Vagina (tissue), 2 donors: ENCODE measurements at regions not wholly inside any gene's neighbourhood (a gene's known extent, or its start where the extent isn't known, plus 50 kb on each side); places are given as distances from the start of the nearest gene placed in this dataset.

Source experiments
- CTCF ChIP-seq, 3 experiments: fragments of 450-650 bp in 2 of 3; fragments of 200-600 bp in 1 of 3; sonication (generic) in 1 of 3; IDR thresholded peaks; one replicate each; pipeline ENCODE4 v1.5.1; 2017 to 2019; ENCODE audit warnings: antibody characterized with exemption in 3 of 3, mild to moderate bottlenecking in 2 of 3, moderate library complexity in 2 of 3
- POLR2A ChIP-seq, 2 donors: fragments of 450-650 bp; IDR thresholded peaks; one replicate each; pipeline ENCODE4 v1.6.1; 2017; ENCODE audit warnings: antibody characterized with exemption in 2 of 2, mild to moderate bottlenecking in 2 of 2, moderate library complexity in 2 of 2
- POLR2AphosphoS5 ChIP-seq, 2 donors: sonication (generic); formaldehyde crosslinking; IDR thresholded peaks; one replicate each; pipeline ENCODE4 v1.9.0; 2017; ENCODE audit warnings: antibody characterized with exemption in 2 of 2, mild to moderate bottlenecking in 2 of 2, low read depth in 1 of 2; ENCODE audit not compliant: insufficient read depth in 1 of 2

- TF ChIP-seq POLR2AphosphoS5 (IDR thresholded peaks at IDR 0.05; ENCODE audit: insufficient read depth in 1 of 2, low read depth in 1 of 2): no peak
- TF ChIP-seq POLR2A (IDR thresholded peaks at IDR 0.05): no peak
- no peak for TF ChIP-seq CTCF (IDR thresholded peaks at IDR 0.05)
These were observed 527.2 kb upstream of the PRKX start for GRCh38 chrX:4240541-4241194.
